K562 (cell line): ENCODE measurements at regions not wholly inside any gene's neighbourhood (a gene's known extent, or its start where the extent isn't known, plus 50 kb on each side); places are given as distances from the start of the nearest gene placed in this dataset.

Experiments used
- RBM25 ChIP-seq: fragments of 200-400 bp; formaldehyde crosslinking; IDR thresholded peaks from 2 replicates; pipeline ENCODE4 v1.6.1; 2018; ENCODE audit warnings: low read length, low read depth, moderate library complexity; ENCODE audit not compliant: severe bottlenecking
- ZKSCAN8 ChIP-seq: fragments of 200-800 bp; sonication (Bioruptor generic); IDR thresholded peaks from 2 replicates; pipeline ENCODE4 v1.6.1; 2016; ENCODE audit warnings: missing genetic modification characterization, missing compliant biosample characterization
- TF ChIP-seq, protein P1 (sequence below), 2 experiments: fragments of 450-650 bp in 1 of 2; sonication (generic) in 1 of 2; formaldehyde crosslinking; conservative IDR thresholded peaks; 2 replicates each; pipeline versions ENCODE4 v1.4.0 to v1.8.1; 2020 to 2022; ENCODE audit warnings: mild to moderate bottlenecking in 1 of 2, missing genetic modification reagents in 1 of 2
- TF ChIP-seq, protein P2 (sequence below): sonication (generic); formaldehyde crosslinking; IDR thresholded peaks from 2 replicates; pipeline ENCODE4 v1.8.1; 2023; ENCODE audit warnings: mild to moderate bottlenecking, missing genetic modification reagents

DNA sequence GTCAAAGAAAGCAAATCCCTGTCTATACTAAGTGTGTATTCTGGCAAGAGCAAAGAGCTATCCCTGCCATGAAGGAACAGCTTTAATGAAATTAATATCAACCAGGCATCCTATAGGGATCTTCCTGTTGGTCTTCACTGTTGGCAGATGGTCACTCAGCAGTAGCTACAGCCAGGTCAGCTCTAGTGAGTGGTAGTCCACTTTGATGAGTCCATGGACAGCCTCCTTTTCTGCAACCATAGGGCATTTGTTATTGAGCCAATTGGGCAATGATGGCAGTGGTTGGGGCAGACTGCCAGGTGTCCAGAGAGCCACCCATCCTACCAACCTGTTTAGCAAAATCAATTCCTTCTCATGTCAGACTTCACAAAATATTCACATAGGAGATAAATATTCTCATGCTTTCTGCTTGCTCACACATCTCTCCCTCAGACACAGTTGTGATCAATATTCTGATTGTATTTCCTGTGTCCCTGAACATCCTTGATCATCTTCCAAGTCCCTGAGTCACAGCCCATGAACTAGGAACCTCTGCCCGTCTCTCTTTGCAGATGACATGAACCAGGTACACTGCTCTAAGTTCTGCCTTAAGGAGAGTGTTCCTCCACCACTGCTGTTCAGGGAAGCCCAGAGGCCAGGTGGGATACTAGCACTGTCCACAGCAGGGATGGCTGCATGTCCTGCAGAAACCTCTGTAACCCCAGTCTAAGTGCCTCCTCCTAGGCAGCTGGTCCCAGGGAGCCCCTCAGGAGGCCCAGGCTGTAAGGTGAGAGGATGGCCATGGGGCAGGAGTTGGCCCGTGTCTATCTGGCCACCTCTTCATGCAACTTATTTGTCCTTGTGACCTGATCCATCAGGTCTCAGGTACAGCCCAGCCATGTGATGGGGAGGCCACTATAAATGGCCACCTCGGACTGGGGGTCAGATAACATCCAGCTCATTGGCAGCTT is 74.2 kb upstream of the IGLL5 start (continued):
- TF ChIP-seq, protein P1, sequence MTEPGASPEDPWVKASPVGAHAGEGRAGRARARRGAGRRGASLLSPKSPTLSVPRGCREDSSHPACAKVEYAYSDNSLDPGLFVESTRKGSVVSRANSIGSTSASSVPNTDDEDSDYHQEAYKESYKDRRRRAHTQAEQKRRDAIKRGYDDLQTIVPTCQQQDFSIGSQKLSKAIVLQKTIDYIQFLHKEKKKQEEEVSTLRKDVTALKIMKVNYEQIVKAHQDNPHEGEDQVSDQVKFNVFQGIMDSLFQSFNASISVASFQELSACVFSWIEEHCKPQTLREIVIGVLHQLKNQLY (CRISPR knock-in tag; conservative IDR thresholded peaks at IDR 0.05): 0 out of 4 replicates have a peak, but pooled peaks of 1 of the 2 experiments have one; percentile 9
- TF ChIP-seq RBM25: no peak
- TF ChIP-seq ZKSCAN8: no peak
- TF ChIP-seq, protein P2, sequence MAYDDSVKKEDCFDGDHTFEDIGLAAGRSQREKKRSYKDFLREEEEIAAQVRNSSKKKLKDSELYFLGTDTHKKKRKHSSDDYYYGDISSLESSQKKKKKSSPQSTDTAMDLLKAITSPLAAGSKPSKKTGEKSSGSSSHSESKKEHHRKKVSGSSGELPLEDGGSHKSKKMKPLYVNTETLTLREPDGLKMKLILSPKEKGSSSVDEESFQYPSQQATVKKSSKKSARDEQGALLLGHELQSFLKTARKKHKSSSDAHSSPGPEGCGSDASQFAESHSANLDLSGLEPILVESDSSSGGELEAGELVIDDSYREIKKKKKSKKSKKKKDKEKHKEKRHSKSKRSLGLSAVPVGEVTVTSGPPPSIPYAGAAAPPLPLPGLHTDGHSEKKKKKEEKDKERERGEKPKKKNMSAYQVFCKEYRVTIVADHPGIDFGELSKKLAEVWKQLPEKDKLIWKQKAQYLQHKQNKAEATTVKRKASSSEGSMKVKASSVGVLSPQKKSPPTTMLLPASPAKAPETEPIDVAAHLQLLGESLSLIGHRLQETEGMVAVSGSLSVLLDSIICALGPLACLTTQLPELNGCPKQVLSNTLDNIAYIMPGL: 0 out of 2 replicates have a peak, but pooled peaks have one; percentile 54
